ENCODE measurements at regions not wholly inside any gene's neighbourhood (a gene's known extent, or its start where the extent isn't known, plus 50 kb on each side); places are given as distances from the start of the nearest gene placed in this dataset.

GRCh38 chr13:97528518-97528917 lies 94.5 kb downstream of the RAP2A start:
- DNase-seq, result no peak
- Histone ChIP-seq H3K9me2 (no peaks in the 10 kb centered on the region), H4K20me1 (ENCODE audit: insufficient read depth) (no peaks in the 10 kb centered on the region), H3K9ac (no peak overlapping the region), H3K4me3 (ENCODE audit: low read depth in 2 of 2, low read length in 1 of 2) (no peak overlapping the region), H3K79me2 (ENCODE audit: insufficient read depth) (no peaks in the 10 kb centered on the region), H3K36me3 (replicated peaks in 1 of 2; ENCODE audit: control insufficient read depth in 1 of 2, insufficient read depth in 2 of 2, low read length in 1 of 2) (no peaks in the 10 kb centered on the region), H3K4me2 (no peak overlapping the region), H3K4me1 (ENCODE audit: control insufficient read depth in 1 of 2, insufficient read depth in 2 of 2, low read depth in 1 of 2, low read length in 1 of 2) (no peaks in the 10 kb centered on the region), H2AFZ (ENCODE audit: low read depth) (no peak overlapping the region), H3K9me3 (no peaks in the 10 kb centered on the region), H3F3A (replicated peaks; ENCODE audit: insufficient read depth) (no peaks in the 10 kb centered on the region), H3K27me3 (ENCODE audit: insufficient read depth) (no peaks in the 10 kb centered on the region), H3K27ac (ENCODE audit: low read depth in 2 of 2, low read length in 1 of 2) (no peak overlapping the region)
- ChIA-PET POLR2A (no interaction called here), CTCF (no interaction called here)
- TF ChIP-seq CHD2 (IDR thresholded peaks at IDR 0.05; ENCODE audit: low read length, partially characterized antibody), result no peak
- no peak for TF ChIP-seq TAF1 (IDR thresholded peaks at IDR 0.05; ENCODE audit: borderline replicate concordance, low read depth, low read length)
- no peak for TF ChIP-seq RXRA (IDR thresholded peaks at IDR 0.05; ENCODE audit: borderline replicate concordance, low read depth)
- no peak for TF ChIP-seq YY1 (IDR thresholded peaks at IDR 0.05; ENCODE audit: low read depth)
- no peak for TF ChIP-seq RCOR1 (IDR thresholded peaks at IDR 0.05; ENCODE audit: low read length)
- no peak for TF ChIP-seq USF2 (IDR thresholded peaks at IDR 0.05; ENCODE audit: borderline replicate concordance, low read depth, low read length)
- no peak for TF ChIP-seq REST (IDR thresholded peaks at IDR 0.05; ENCODE audit: low read depth, low read length)
- no peak for TF ChIP-seq SMC3 (IDR thresholded peaks at IDR 0.05; ENCODE audit: low read depth, low read length)
- TF ChIP-seq MAX (IDR thresholded peaks at IDR 0.05; ENCODE audit: low read depth), result no peak
- no peak for TF ChIP-seq MEF2A (IDR thresholded peaks at IDR 0.05; ENCODE audit: borderline replicate concordance, low read depth)
- TF ChIP-seq ELF1 (IDR thresholded peaks at IDR 0.05), result no peak
- TF ChIP-seq NRF1 (IDR thresholded peaks at IDR 0.05; ENCODE audit: low read depth, low read length), result no peak
- 36% methylated on average over 1 of the region's 1 CpG for WGBS (ENCODE audit: low lambda C conversion rate)

- Histone ChIP-seq H3K27me3 (ENCODE audit: insufficient read depth) (no peaks in the 10 kb centered on the region), H2AFZ (ENCODE audit: low read depth) (no peak overlapping the region), H4K20me1 (ENCODE audit: insufficient read depth) (no peaks in the 10 kb centered on the region), H3K4me3 (ENCODE audit: low read depth in 2 of 2, low read length in 1 of 2) (no peak overlapping the region), H3F3A (replicated peaks; ENCODE audit: insufficient read depth) (no peaks in the 10 kb centered on the region), H3K9me2 (no peaks in the 10 kb centered on the region), H3K4me1 (ENCODE audit: control insufficient read depth in 1 of 2, insufficient read depth in 2 of 2, low read depth in 1 of 2, low read length in 1 of 2) (no peaks in the 10 kb centered on the region; a peak in 2 of 4 replicates), H3K27ac (ENCODE audit: low read depth in 2 of 2, low read length in 1 of 2) (no peak overlapping the region), H3K79me2 (ENCODE audit: insufficient read depth) (no peaks in the 10 kb centered on the region), H3K36me3 (replicated peaks in 1 of 2; ENCODE audit: control insufficient read depth in 1 of 2, insufficient read depth in 2 of 2, low read length in 1 of 2) (no peaks in the 10 kb centered on the region), H3K9me3 (no peaks in the 10 kb centered on the region), H3K9ac (no peak overlapping the region), H3K4me2 (no peak overlapping the region)
- POLR2A ChIA-PET, result no interaction called here
- peak; percentile 30 for DNase-seq
- CTCF ChIA-PET, result no interaction called here
- no peak for TF ChIP-seq USF2 (IDR thresholded peaks at IDR 0.05; ENCODE audit: borderline replicate concordance, low read depth, low read length)
- TF ChIP-seq GATA2 (CRISPR knock-in tag; IDR thresholded peaks at IDR 0.05), result peak; percentile 28; the same call in 1 of the 2 replicates
- TF ChIP-seq TAF1 (IDR thresholded peaks at IDR 0.05; ENCODE audit: borderline replicate concordance, low read depth, low read length), result no peak
- no peak for TF ChIP-seq FOXJ3 (CRISPR knock-in tag; IDR thresholded peaks at IDR 0.05)
Observed at GRCh38 chr13:97534540-97534939, 100.6 kb downstream of the RAP2A start.
